GM12878 (cell line): ENCODE measurements at regions not wholly inside any gene's neighbourhood (a gene's known extent, or its start where the extent isn't known, plus 50 kb on each side); places are given as distances from the start of the nearest gene placed in this dataset.

Source experiments
- ATAC-seq: fragments of 200-7000 bp; cut with Tn5 transposase; 3 replicates; pipeline ENCODE4 v1.9.1; 2020; ENCODE audit warnings: mild to moderate bottlenecking, moderate library complexity
- BruUV-seq: library from RNA; stranded (reverse); fragments of 400-500 nt; replicated peaks from 2 replicates; lab custom pipeline; 2021; lab: Mats Ljungman, UMichigan
- CTCF ChIA-PET: fragments of 300-600 bp; sonication (Branson Sonifier 250); formaldehyde crosslinking; extraction: SDS; loops from one replicate; lab custom pipeline; 2021; ENCODE audit warnings: inconsistent platforms; lab: Yijun Ruan, JAX
- POLR2A ChIA-PET: fragments of 350-600 bp; formaldehyde crosslinking; extraction: SDS; loops from one replicate; lab custom pipeline; 2021; ENCODE audit warnings: inconsistent platforms; lab: Charles Lee
- RAD21 ChIA-PET: fragments of 300-600 bp; sonication (Branson Sonifier 250); formaldehyde crosslinking; loops from one replicate; lab custom pipeline; 2023; ENCODE audit warnings: antibody characterized with exemption; ENCODE audit not compliant: unreplicated experiment; lab: Charles Lee
- SMC1A ChIA-PET: fragments of 300-600 bp; sonication (Branson Sonifier 250); formaldehyde crosslinking; loops from one replicate; lab custom pipeline; 2023; ENCODE audit not compliant: unreplicated experiment, uncharacterized antibody; lab: Charles Lee
- DNase-seq: peaks from one replicate; pipeline ENCODE4 v3.0.0-alpha.2; 2011; ENCODE audit warnings: low read depth, low spot score
- FAIRE-seq: peaks from 3 replicates; lab custom pipeline; 2011; peaks lifted over from hg19 to GRCh38; lab: Jason Lieb, UNC
- H2AFZ ChIP-seq: 2 replicates; pipeline ENCODE4 v1.6.0; 2011; ENCODE audit warnings: low read depth, low read length, control low read depth; ENCODE audit not compliant: control insufficient read depth
- H3K27ac ChIP-seq: 2 replicates; pipeline ENCODE4 v1.5.1; 2011; ENCODE audit warnings: control low read depth; ENCODE audit not compliant: control insufficient read depth, insufficient read depth
- H3K27me3 ChIP-seq, 2 experiments: replicated peaks in 1 of 2; 2 replicates each; pipeline versions ENCODE4 v1.6.0 to v1.6.1; 2011; ENCODE audit warnings: low read length in 1 of 2; ENCODE audit not compliant: control insufficient read depth in 2 of 2, insufficient read depth in 2 of 2
- H3K36me3 ChIP-seq, 2 experiments: 2 replicates each; pipeline ENCODE4 v1.5.1; 2011; ENCODE audit warnings: low read length in 1 of 2; ENCODE audit not compliant: control insufficient read depth in 2 of 2, insufficient read depth in 2 of 2
- H3K4me1 ChIP-seq: 2 replicates; pipeline ENCODE4 v1.6.1; 2011; ENCODE audit warnings: mild to moderate bottlenecking, low read length, moderate library complexity, mixed read lengths; ENCODE audit not compliant: control insufficient read depth, insufficient read depth
- H3K4me2 ChIP-seq: 2 replicates; pipeline ENCODE4 v1.6.0; 2011; ENCODE audit warnings: control low read depth; ENCODE audit not compliant: control insufficient read depth, insufficient read depth
- H3K4me3 ChIP-seq: fragments of 200-600 bp; sonication (generic); 2 replicates; pipeline ENCODE4 v1.5.1; 2016
- H3K79me2 ChIP-seq: 2 replicates; pipeline ENCODE4 v1.6.0; 2011; ENCODE audit warnings: low read length; ENCODE audit not compliant: control insufficient read depth, insufficient read depth
- H3K9ac ChIP-seq: 2 replicates; pipeline ENCODE4 v1.8.0; 2011; ENCODE audit warnings: low read length, control low read depth, mixed read lengths; ENCODE audit not compliant: control insufficient read depth, insufficient read depth
- H3K9me3 ChIP-seq: replicated peaks from 3 replicates; pipeline ENCODE4 v1.5.1; 2011; ENCODE audit warnings: mild to moderate bottlenecking, low read length; ENCODE audit not compliant: control insufficient read depth, insufficient read depth
- H4K20me1 ChIP-seq: 2 replicates; pipeline ENCODE4 v1.6.0; 2011; ENCODE audit not compliant: control insufficient read depth, insufficient read depth
- BACH1 ChIP-seq: fragments of 450-650 bp; IDR thresholded peaks from 2 replicates; pipeline ENCODE4 v1.6.1; 2017; ENCODE audit warnings: mild to moderate bottlenecking, borderline replicate concordance
- BCL3 ChIP-seq: IDR thresholded peaks from 2 replicates; pipeline ENCODE4 v1.6.1; 2011; ENCODE audit warnings: borderline replicate concordance, low read depth, mild to moderate bottlenecking, moderate library complexity, low read length; ENCODE audit not compliant: insufficient read depth, poor library complexity, severe bottlenecking
- ELK1 ChIP-seq: IDR thresholded peaks from 2 replicates; pipeline ENCODE4 v1.6.1; 2012; ENCODE audit warnings: low read depth, low read length, improper control_type of control experiment
- EZH2 ChIP-seq: IDR thresholded peaks from 2 replicates; pipeline ENCODE4 v1.6.1; 2012; ENCODE audit warnings: low read depth, mild to moderate bottlenecking, control low read depth, inconsistent platforms, low read length, borderline replicate concordance; ENCODE audit not compliant: control insufficient read depth
- IKZF2 ChIP-seq, 2 experiments: fragments of 450-650 bp; IDR thresholded peaks; 2 replicates each; pipeline ENCODE4 v1.6.1; 2017; ENCODE audit warnings: mild to moderate bottlenecking in 2 of 2, moderate library complexity in 2 of 2
- MEF2A ChIP-seq: IDR thresholded peaks from 2 replicates; pipeline ENCODE4 v1.6.1; 2011; ENCODE audit warnings: low read depth, mild to moderate bottlenecking, low read length, moderate library complexity; ENCODE audit not compliant: insufficient read depth
- NR2F1 ChIP-seq: fragments of 450-650 bp; conservative IDR thresholded peaks from 2 replicates; pipeline ENCODE4 v1.6.1; 2017; ENCODE audit warnings: mild to moderate bottlenecking
- POLR2AphosphoS2 ChIP-seq: IDR thresholded peaks from 2 replicates; pipeline ENCODE4 v1.6.1; 2011; ENCODE audit warnings: low read depth, mild to moderate bottlenecking, low read length, improper control_type of control experiment, moderate library complexity
- PRDM15 ChIP-seq: fragments of 450-650 bp; formaldehyde crosslinking; IDR thresholded peaks from 2 replicates; pipeline ENCODE4 v1.4.0; 2020; ENCODE audit warnings: mild to moderate bottlenecking, moderate library complexity
- SMAD1 ChIP-seq: fragments of 450-650 bp; IDR thresholded peaks from 2 replicates; pipeline ENCODE4 v1.6.1; 2018; ENCODE audit warnings: mild to moderate bottlenecking, low read depth; ENCODE audit not compliant: partially characterized antibody
- SUZ12 ChIP-seq: fragments of 200-600 bp; sonication (generic); IDR thresholded peaks from one replicate; pipeline ENCODE4 v1.6.1; 2018; ENCODE audit warnings: antibody characterized with exemption, mild to moderate bottlenecking; ENCODE audit not compliant: unreplicated experiment
- TCF12 ChIP-seq: IDR thresholded peaks from 2 replicates; pipeline ENCODE4 v1.6.1; 2011; ENCODE audit warnings: low read depth, mild to moderate bottlenecking, low read length
- ZBTB33 ChIP-seq: fragments of 450-650 bp; IDR thresholded peaks from 2 replicates; pipeline ENCODE4 v1.6.1; 2017; ENCODE audit warnings: mild to moderate bottlenecking
- ZNF207 ChIP-seq: fragments of 450-650 bp; IDR thresholded peaks from 2 replicates; pipeline ENCODE4 v1.6.1; 2014; ENCODE audit warnings: antibody characterized with exemption, mild to moderate bottlenecking, borderline replicate concordance
- ZNF384 ChIP-seq: IDR thresholded peaks from 2 replicates; pipeline ENCODE4 v1.6.1; 2012; ENCODE audit warnings: low read depth, mild to moderate bottlenecking, low read length, improper control_type of control experiment, borderline replicate concordance
- WGBS: methylation state at CpG from one replicate; pipeline ENCODE4 v1.1.6; 2016; ENCODE audit warnings: low lambda C conversion rate; ENCODE audit not compliant: insufficient replicate concordance, insufficient coverage; ENCODE audit errors: missing lambda C conversion rate; 5-methylcytosine and 5-hydroxymethylcytosine counted together
- in situ Hi-C: fragments of 300-500 bp; cut with MboI; formaldehyde crosslinking; loops from 9 replicates; pipeline ENCODE4 v1.14.3; 2018; ENCODE audit warnings: mixed read lengths
- intact Hi-C: fragments of 100-400 bp; cut with micrococcal nuclease; formaldehyde crosslinking; loops from one replicate; pipeline ENCODE4 v1.14.2; 2022; ENCODE audit not compliant: unreplicated experiment

- TF ChIP-seq PRDM15 (CRISPR knock-in tag): no peak
- TF ChIP-seq ZNF207: no peak
- no peak for TF ChIP-seq NR2F1
- no peak for TF ChIP-seq SMAD1
- TF ChIP-seq EZH2: no peak
- TF ChIP-seq, all 136 proteins: peak for 0
These were observed 737.2 kb upstream of the CHRM3 start (continued) for GRCh38 chr1:238649200-238649599.

- ChIA-PET CTCF (interaction anchor here (0.8 to 1.1 kb wide), 2 partner anchors 10 to 57 kb away, joined by 3 read pairs; no protein-coding TSS in a partner anchor), SMC1A (interaction anchor here (0.7 to 1.4 kb wide), 4 partner anchors 25 to 1470 kb away, joined by 3 read pairs; no protein-coding TSS in a partner anchor), POLR2A (no interaction called here), RAD21 (interaction anchor here (1.2 kb wide), 1 partner anchor 42 kb away, joined by 3 read pairs; no protein-coding TSS in a partner anchor)
- no peaks in the 10 kb centered on the region for H4K20me1 ChIP-seq
- intact Hi-C loops: no loop called here
- no peak overlapping the region for H3K4me3 ChIP-seq
- no peak overlapping the region for H3K9ac ChIP-seq
- H3K79me2 ChIP-seq: no peaks in the 10 kb centered on the region
- in situ Hi-C loops: no loop called here
- H3K27ac ChIP-seq: no peak overlapping the region
- FAIRE-seq: no peak
- DNase-seq: no peak
- H3K36me3 ChIP-seq: no peaks in the 10 kb centered on the region
- H3K4me2 ChIP-seq: no peak overlapping the region
- no peaks in the 10 kb centered on the region for H3K4me1 ChIP-seq
- WGBS: 8% methylated on average over 4 of the region's 4 CpGs
- no TSS peak for BruUV-seq
- H2AFZ ChIP-seq: no peak overlapping the region
- no peaks in the 10 kb centered on the region for H3K9me3 ChIP-seq
- H3K27me3 ChIP-seq: no peaks in the 10 kb centered on the region
- ATAC-seq: no peak
- TF ChIP-seq MEF2A (no peak), ZBTB33 (no peak), ZNF384 (no peak), ELK1 (no peak), SUZ12 (no peak), BACH1 (no peak), TCF12 (no peak), POLR2AphosphoS2 (no peak), IKZF2 (IDR thresholded peaks at IDR 0.05) (no peak), BCL3 (no peak)
These were observed 737.6 kb upstream of the CHRM3 start for GRCh38 chr1:238648751-238649150.
